Trophoblast cell (in vitro differentiated cells and primary cell): ENCODE measurements at regions not wholly inside any gene's neighbourhood (a gene's known extent, or its start where the extent isn't known, plus 50 kb on each side); places are given as distances from the start of the nearest gene placed in this dataset.

Experiments used
- DNase-seq, 2 donors: peaks; one replicate each; pipeline ENCODE4 v3.0.0-alpha.2; 2016
- H2AFZ ChIP-seq: 2 replicates; pipeline ENCODE4 v1.6.1; 2013; ENCODE audit warnings: low read length, moderate library complexity, mild to moderate bottlenecking; ENCODE audit not compliant: insufficient read depth, poor library complexity
- H2AK5ac ChIP-seq: 2 replicates; pipeline ENCODE4 v1.6.1; 2013; ENCODE audit warnings: mild to moderate bottlenecking, low read length
- H2BK120ac ChIP-seq: 2 replicates; pipeline ENCODE4 v1.6.1; 2013; ENCODE audit warnings: low read length, mild to moderate bottlenecking, moderate library complexity; ENCODE audit not compliant: insufficient read depth, poor library complexity
- H2BK12ac ChIP-seq: 2 replicates; pipeline ENCODE4 v1.6.1; 2013; ENCODE audit warnings: mild to moderate bottlenecking, low read length, moderate library complexity
- H2BK5ac ChIP-seq: 2 replicates; pipeline ENCODE4 v1.6.1; 2013; ENCODE audit warnings: low read length, low read depth, moderate library complexity, mild to moderate bottlenecking; ENCODE audit not compliant: poor library complexity
- H3K14ac ChIP-seq: 2 replicates; pipeline ENCODE4 v1.6.1; 2013; ENCODE audit warnings: mild to moderate bottlenecking, low read length
- H3K18ac ChIP-seq: 2 replicates; pipeline ENCODE4 v1.6.1; 2013; ENCODE audit warnings: mild to moderate bottlenecking, low read length
- H3K23ac ChIP-seq: 2 replicates; pipeline ENCODE4 v1.6.1; 2013; ENCODE audit warnings: low read length
- H3K27ac ChIP-seq: 2 replicates; pipeline ENCODE4 v1.5.1; 2013; ENCODE audit warnings: low read depth, mild to moderate bottlenecking, inconsistent platforms, low read length, moderate library complexity
- H3K27me3 ChIP-seq: 2 replicates; pipeline ENCODE4 v1.6.1; 2013; ENCODE audit warnings: inconsistent platforms, mild to moderate bottlenecking, low read length, moderate library complexity; ENCODE audit not compliant: insufficient read depth
- H3K36me3 ChIP-seq, 2 experiments: 1 replicate in 1 of 2; 2 replicates in 1 of 2; pipeline ENCODE4 v1.6.1; 2013; ENCODE audit warnings: low read length in 2 of 2, mild to moderate bottlenecking in 2 of 2, moderate library complexity in 1 of 2; ENCODE audit not compliant: insufficient read depth in 2 of 2, control insufficient read depth in 1 of 2
- H3K4ac ChIP-seq: 2 replicates; pipeline ENCODE4 v1.6.1; 2013; ENCODE audit warnings: low read depth, mild to moderate bottlenecking, low read length, moderate library complexity
- H3K4me1 ChIP-seq, 2 experiments: 1 replicate in 1 of 2; 2 replicates in 1 of 2; pipeline ENCODE4 v1.6.1; 2013; ENCODE audit warnings: low read length in 2 of 2, mild to moderate bottlenecking in 2 of 2, moderate library complexity in 1 of 2; ENCODE audit not compliant: insufficient read depth in 2 of 2, control insufficient read depth in 1 of 2
- H3K4me2 ChIP-seq: 2 replicates; pipeline ENCODE4 v1.6.1; 2013; ENCODE audit warnings: inconsistent platforms, mild to moderate bottlenecking, low read length, moderate library complexity
- H3K4me3 ChIP-seq: 2 replicates; pipeline ENCODE4 v1.5.1; 2013; ENCODE audit warnings: mild to moderate bottlenecking, low read depth, low read length, inconsistent platforms
- H3K79me1 ChIP-seq: one replicate; pipeline ENCODE4 v1.6.1; 2013; ENCODE audit warnings: low read length
- H3K79me2 ChIP-seq: 2 replicates; pipeline ENCODE4 v1.6.1; 2013; ENCODE audit warnings: low read length, mild to moderate bottlenecking; ENCODE audit not compliant: control insufficient read depth, insufficient read depth, poor library complexity
- H3K9ac ChIP-seq: 2 replicates; pipeline ENCODE4 v1.6.1; 2013; ENCODE audit warnings: mild to moderate bottlenecking, low read length
- H3K9me3 ChIP-seq: 2 replicates; pipeline ENCODE4 v1.6.1; 2013; ENCODE audit warnings: low read depth, mild to moderate bottlenecking, control low read depth, inconsistent platforms, low read length; ENCODE audit not compliant: insufficient read depth
- H4K12ac ChIP-seq: 2 replicates; pipeline ENCODE4 v1.6.1; 2013; ENCODE audit warnings: low read depth, mild to moderate bottlenecking, low read length, moderate library complexity
- H4K8ac ChIP-seq: 2 replicates; pipeline ENCODE4 v1.6.1; 2013; ENCODE audit warnings: low read depth, mild to moderate bottlenecking, low read length, moderate library complexity
- H4K91ac ChIP-seq: one replicate; pipeline ENCODE4 v1.6.1; 2013; ENCODE audit warnings: low read depth, mild to moderate bottlenecking, low read length, moderate library complexity
- WGBS: extraction: QIAGEN DNeasy Blood & Tissue Kit; methylation state at CpG from one replicate; pipeline ENCODE4 v1.1.7; 2013; ENCODE audit warnings: missing lambda C conversion rate; ENCODE audit not compliant: insufficient read length, insufficient coverage; ENCODE audit errors: extremely low coverage; 5-methylcytosine and 5-hydroxymethylcytosine counted together

GRCh38 chr5:62133426-62133825, 172.6 kb upstream of the KIF2A start:
- H3K4me1 ChIP-seq, result no peaks in the 10 kb centered on the region
- WGBS, result no CpG with 5 or more reads among the region's 1 CpG
- no peak overlapping the region for H2AFZ ChIP-seq
- no peaks in the 10 kb centered on the region for H3K9me3 ChIP-seq
- H3K4me2 ChIP-seq, result no peak overlapping the region
- H2BK120ac ChIP-seq, result no peak overlapping the region
- no peak overlapping the region for H4K12ac ChIP-seq
- H2AK5ac ChIP-seq, result no peak overlapping the region
- no peaks in the 10 kb centered on the region for H3K27me3 ChIP-seq
- H4K91ac ChIP-seq, result no peak overlapping the region
- no peaks in the 10 kb centered on the region for H3K79me1 ChIP-seq
- H4K8ac ChIP-seq, result no peak overlapping the region
- H3K4ac ChIP-seq, result no peak overlapping the region
- DNase-seq, result no peak
- no peak overlapping the region for H3K9ac ChIP-seq
- H2BK12ac ChIP-seq, result no peak overlapping the region
- no peaks in the 10 kb centered on the region for H3K79me2 ChIP-seq
- no peak overlapping the region for H3K14ac ChIP-seq
- H3K18ac ChIP-seq, result no peak overlapping the region
- H3K36me3 ChIP-seq, result no peaks in the 10 kb centered on the region
- no peak overlapping the region for H2BK5ac ChIP-seq
- H3K4me3 ChIP-seq, result no peak overlapping the region
- H3K27ac ChIP-seq, result no peak overlapping the region
- no peak overlapping the region for H3K23ac ChIP-seq

GRCh38 chr5:62134811-62135210, 171.2 kb upstream of the KIF2A start:
- no peak overlapping the region for H3K4me2 ChIP-seq
- no peak overlapping the region for H2AFZ ChIP-seq
- no peak for DNase-seq
- H4K8ac ChIP-seq, result no peak overlapping the region
- no peak overlapping the region for H2AK5ac ChIP-seq
- no peak overlapping the region for H3K23ac ChIP-seq
- H3K79me2 ChIP-seq, result no peaks in the 10 kb centered on the region
- no peak overlapping the region for H3K4me3 ChIP-seq
- no peak overlapping the region for H2BK120ac ChIP-seq
- H3K14ac ChIP-seq, result no peak overlapping the region
- no peak overlapping the region for H3K9ac ChIP-seq
- H3K79me1 ChIP-seq, result no peaks in the 10 kb centered on the region
- H2BK5ac ChIP-seq, result no peak overlapping the region
- H3K27me3 ChIP-seq, result no peaks in the 10 kb centered on the region
- H3K4ac ChIP-seq, result no peak overlapping the region
- no peak overlapping the region for H4K91ac ChIP-seq
- WGBS, result no CpG with 5 or more reads among the region's 3 CpGs
- no peak overlapping the region for H3K27ac ChIP-seq
- H3K18ac ChIP-seq, result no peak overlapping the region
- H3K9me3 ChIP-seq, result no peaks in the 10 kb centered on the region
- no peak overlapping the region for H4K12ac ChIP-seq
- H2BK12ac ChIP-seq, result no peak overlapping the region
- no peaks in the 10 kb centered on the region for H3K4me1 ChIP-seq
- H3K36me3 ChIP-seq, result no peaks in the 10 kb centered on the region

DNA sequence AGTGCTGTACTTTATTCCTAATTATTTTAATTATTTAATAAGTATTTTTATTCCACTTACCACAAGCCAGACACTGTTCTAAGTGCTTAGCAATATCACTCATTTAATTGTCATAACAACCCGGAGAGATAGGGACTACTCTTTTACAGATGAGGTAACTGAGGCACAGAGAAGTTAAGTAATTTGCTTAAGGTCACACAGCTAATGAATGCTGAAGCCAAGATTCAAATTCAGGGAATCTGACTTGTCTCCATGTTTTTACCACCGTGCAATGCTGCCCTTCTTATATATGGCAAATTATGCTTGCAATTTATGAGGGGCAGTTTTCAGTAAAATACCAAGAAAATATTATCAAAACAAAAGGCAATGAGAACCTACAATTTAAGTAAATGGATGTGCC, 168.4 kb upstream of the KIF2A start:
- Histone ChIP-seq H3K36me3 (no peaks in the 10 kb centered on the region), H3K9me3 (no peaks in the 10 kb centered on the region), H2BK5ac (no peak overlapping the region), H2BK120ac (no peak overlapping the region), H3K27ac (no peak overlapping the region), H3K4me2 (no peak overlapping the region), H4K8ac (no peak overlapping the region), H4K91ac (no peak overlapping the region), H3K4ac (no peak overlapping the region), H3K4me3 (no peak overlapping the region), H3K23ac (no peak overlapping the region), H4K12ac (no peak overlapping the region), H3K79me1 (no peaks in the 10 kb centered on the region), H3K14ac (no peak overlapping the region), H2BK12ac (no peak overlapping the region), H3K27me3 (no peaks in the 10 kb centered on the region), H2AFZ (no peak overlapping the region), H3K4me1 (no peaks in the 10 kb centered on the region), H3K79me2 (no peaks in the 10 kb centered on the region), H3K9ac (no peak overlapping the region), H2AK5ac (no peak overlapping the region), H3K18ac (no peak overlapping the region)
- WGBS, result no CpG with 5 or more reads among the region's 2 CpGs
- DNase-seq, result no peak

DNA sequence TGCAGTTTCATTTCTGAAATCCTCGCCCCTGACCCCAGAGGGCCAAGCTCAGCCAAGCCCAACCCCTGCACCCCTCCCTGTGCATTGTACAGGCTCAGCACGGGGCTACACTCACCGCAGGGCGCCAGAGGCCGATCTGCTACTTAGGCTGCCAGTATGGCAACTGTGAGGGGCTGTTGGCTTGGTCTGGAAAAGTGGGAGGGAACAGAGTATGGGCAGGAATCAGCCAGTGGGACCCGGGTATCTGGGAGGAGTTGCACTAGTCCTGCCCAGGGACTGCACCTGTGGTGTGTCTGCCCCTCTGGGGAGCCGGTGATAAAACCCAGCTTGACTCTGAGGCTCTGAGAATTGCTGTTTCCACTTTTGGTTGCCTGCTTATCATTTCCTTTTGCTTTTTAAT, 167.4 kb upstream of the KIF2A start:
- Histone ChIP-seq H3K27ac (no peak overlapping the region), H3K4ac (no peak overlapping the region), H2AFZ (no peak overlapping the region), H2BK12ac (no peak overlapping the region), H2AK5ac (no peak overlapping the region), H3K36me3 (no peaks in the 10 kb centered on the region), H3K79me2 (no peaks in the 10 kb centered on the region), H3K27me3 (no peaks in the 10 kb centered on the region), H4K91ac (no peak overlapping the region), H3K4me1 (no peaks in the 10 kb centered on the region), H4K12ac (no peak overlapping the region), H3K4me3 (no peak overlapping the region), H3K9me3 (no peaks in the 10 kb centered on the region), H3K79me1 (no peaks in the 10 kb centered on the region), H4K8ac (no peak overlapping the region), H2BK5ac (no peak overlapping the region), H3K18ac (no peak overlapping the region), H3K14ac (no peak overlapping the region), H3K9ac (no peak overlapping the region), H3K23ac (no peak overlapping the region), H3K4me2 (no peak overlapping the region), H2BK120ac (no peak overlapping the region)
- WGBS, result no CpG with 5 or more reads among the region's 7 CpGs
- DNase-seq, result no peak
